IPS-20b (cell line): ENCODE measurements at regions not wholly inside any gene's neighbourhood (a gene's known extent, or its start where the extent isn't known, plus 50 kb on each side); places are given as distances from the start of the nearest gene placed in this dataset.

Experiments used
- H3K27ac ChIP-seq: one replicate; pipeline ENCODE4 v1.5.1; 2013; ENCODE audit warnings: low read length
- H3K27me3 ChIP-seq: 2 replicates; pipeline ENCODE4 v1.6.1; 2013; ENCODE audit warnings: mild to moderate bottlenecking, low read length, inconsistent platforms; ENCODE audit not compliant: insufficient read depth
- H3K36me3 ChIP-seq: 2 replicates; pipeline ENCODE4 v1.6.1; 2013; ENCODE audit warnings: low read depth, mild to moderate bottlenecking, inconsistent platforms, low read length, moderate library complexity; ENCODE audit not compliant: insufficient read depth
- H3K4me1 ChIP-seq: 2 replicates; pipeline ENCODE4 v1.6.1; 2013; ENCODE audit warnings: mild to moderate bottlenecking, control low read depth, inconsistent platforms, low read length, moderate library complexity; ENCODE audit not compliant: insufficient read depth
- H3K4me3 ChIP-seq: 2 replicates; pipeline ENCODE4 v1.5.1; 2013; ENCODE audit warnings: mild to moderate bottlenecking, low read length, inconsistent platforms
- H3K9ac ChIP-seq: 2 replicates; pipeline ENCODE4 v1.6.1; 2013; ENCODE audit warnings: low read depth, mild to moderate bottlenecking, inconsistent platforms, low read length, moderate library complexity
- H3K9me3 ChIP-seq: 2 replicates; pipeline ENCODE4 v1.6.1; 2013; ENCODE audit warnings: mild to moderate bottlenecking, low read depth, low read length, inconsistent platforms; ENCODE audit not compliant: insufficient read depth

GRCh38 chr5:172504701-172505402, 50.5 kb upstream of the SH3PXD2B start:
- no peaks in the 10 kb centered on the region for H3K4me1 ChIP-seq
- H3K36me3 ChIP-seq, result no peaks in the 10 kb centered on the region
- H3K27ac ChIP-seq, result no peak overlapping the region
- no peak overlapping the region for H3K4me3 ChIP-seq
- peaks cover 7% of the 10 kb centered on the region; the same call in 1 of the 2 replicates for H3K27me3 ChIP-seq
- no peak overlapping the region for H3K9ac ChIP-seq
- H3K9me3 ChIP-seq, result no peaks in the 10 kb centered on the region

- Histone ChIP-seq H3K4me3 (no peak overlapping the region), H3K36me3 (no peaks in the 10 kb centered on the region), H3K27ac (no peak overlapping the region), H3K4me1 (no peaks in the 10 kb centered on the region), H3K9me3 (no peaks in the 10 kb centered on the region), H3K27me3 (peaks cover 4% of the 10 kb centered on the region; the same call in 1 of the 2 replicates), H3K9ac (no peak overlapping the region)
Observed at GRCh38 chr5:172503925-172504700, 49.8 kb upstream of the SH3PXD2B start.
